Activated CD4-positive, alpha-beta T cell treated with anti-CD3 and anti-CD28 coated beads for 36 hours (primary cell): ENCODE measurements at regions not wholly inside any gene's neighbourhood (a gene's known extent, or its start where the extent isn't known, plus 50 kb on each side); places are given as distances from the start of the nearest gene placed in this dataset.

Experiments used
- ATAC-seq: fragments of 200-7000 bp; cut with Tn5 transposase; one replicate; pipeline ENCODE4 v1.10.0; 2021; ENCODE audit warnings: mild to moderate bottlenecking, moderate library complexity
- CTCF ChIA-PET: fragments of 350-600 bp; sonication (Branson Sonifier 250); formaldehyde crosslinking; loops from one replicate; lab custom pipeline; 2021; ENCODE audit warnings: antibody characterized with exemption; lab: Charles Lee
- POLR2A ChIA-PET: fragments of 350-600 bp; sonication (Branson Sonifier 250); formaldehyde crosslinking; loops from one replicate; lab custom pipeline; 2021; ENCODE audit warnings: antibody characterized with exemption, inconsistent platforms; lab: Charles Lee
- DNase-seq: peaks from one replicate; pipeline ENCODE4 v3.0.0-alpha.2; 2020
- H3K27ac Mint-ChIP-seq: one replicate; pipeline ENCODE4 v1.8.0; 2021; ENCODE audit warnings: mixed read lengths
- H3K27me3 Mint-ChIP-seq: one replicate; pipeline ENCODE4 v1.8.0; 2021; ENCODE audit warnings: mixed read lengths
- H3K36me3 Mint-ChIP-seq: one replicate; pipeline ENCODE4 v1.8.0; 2021; ENCODE audit warnings: low read depth, mixed read lengths
- H3K4me1 Mint-ChIP-seq: one replicate; pipeline ENCODE4 v1.8.0; 2021; ENCODE audit warnings: mixed read lengths
- H3K4me3 Mint-ChIP-seq: one replicate; pipeline ENCODE4 v1.8.0; 2021; ENCODE audit warnings: mild to moderate bottlenecking, moderate library complexity, mixed read lengths
- H3K9me3 Mint-ChIP-seq: one replicate; pipeline ENCODE4 v1.8.0; 2021; ENCODE audit warnings: low read depth, mixed read lengths
- intact Hi-C, 2 experiments: fragments of 100-400 bp; cut with DNase I in 1 of 2; cut with micrococcal nuclease in 1 of 2; formaldehyde crosslinking; loops; one replicate each; pipeline versions ENCODE4 v1.14.2 to v1.15.1; 2022 to 2024; cut with DNase I, micrococcal nuclease

- H3K27me3 Mint-ChIP-seq, result no peaks in the 10 kb centered on the region
- ChIA-PET CTCF (no interaction called here), POLR2A (no interaction called here)
- H3K36me3 Mint-ChIP-seq, result no peaks in the 10 kb centered on the region
- no peaks in the 10 kb centered on the region for H3K9me3 Mint-ChIP-seq
- DNase-seq (no peak), ATAC-seq (no peak)
- intact Hi-C loops, result no loop called here
- no peaks in the 10 kb centered on the region for H3K4me1 Mint-ChIP-seq
- H3K4me3 Mint-ChIP-seq, result no peak overlapping the region
- H3K27ac Mint-ChIP-seq, result no peak overlapping the region
Measured at GRCh38 chr19:31616031-31616430, 266.8 kb upstream of the TSHZ3 start.

DNA sequence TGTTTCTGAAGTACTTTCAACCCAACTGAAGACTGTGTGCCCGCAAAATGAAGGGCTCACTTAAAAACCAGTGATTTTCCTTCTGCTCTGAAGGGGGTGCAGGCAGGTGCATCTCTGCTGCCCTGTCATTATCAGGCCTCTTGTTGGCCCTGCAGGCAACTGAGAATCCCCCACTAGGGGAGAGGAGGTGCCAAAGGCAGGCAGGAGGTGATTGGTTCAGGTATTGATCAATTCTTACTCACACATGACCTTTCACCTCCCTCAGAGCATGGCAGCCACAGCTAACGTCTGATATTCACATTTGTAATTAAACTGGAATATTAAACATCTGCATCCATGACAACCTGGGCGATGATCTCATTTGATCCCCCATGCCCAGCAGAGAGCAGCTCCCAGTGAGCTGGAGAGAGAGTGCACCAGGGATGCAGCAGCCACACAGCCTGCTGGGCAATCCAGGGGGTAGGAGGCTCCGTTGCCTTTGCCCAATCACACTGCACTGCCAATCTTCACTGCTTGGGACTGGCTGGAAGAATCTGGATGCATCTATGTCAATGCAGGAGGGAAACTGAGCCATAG is 267.9 kb upstream of the TSHZ3 start:
- Mint-ChIP-seq H3K4me1 (no peaks in the 10 kb centered on the region), H3K27ac (no peak overlapping the region), H3K27me3 (no peaks in the 10 kb centered on the region), H3K9me3 (peaks cover 2% of the 10 kb centered on the region), H3K4me3 (no peak overlapping the region), H3K36me3 (no peaks in the 10 kb centered on the region)
- DNase-seq (no peak), ATAC-seq (no peak)
- CTCF ChIA-PET, result no interaction called here
- intact Hi-C loops, result no loop called here
- POLR2A ChIA-PET, result no interaction called here

DNA sequence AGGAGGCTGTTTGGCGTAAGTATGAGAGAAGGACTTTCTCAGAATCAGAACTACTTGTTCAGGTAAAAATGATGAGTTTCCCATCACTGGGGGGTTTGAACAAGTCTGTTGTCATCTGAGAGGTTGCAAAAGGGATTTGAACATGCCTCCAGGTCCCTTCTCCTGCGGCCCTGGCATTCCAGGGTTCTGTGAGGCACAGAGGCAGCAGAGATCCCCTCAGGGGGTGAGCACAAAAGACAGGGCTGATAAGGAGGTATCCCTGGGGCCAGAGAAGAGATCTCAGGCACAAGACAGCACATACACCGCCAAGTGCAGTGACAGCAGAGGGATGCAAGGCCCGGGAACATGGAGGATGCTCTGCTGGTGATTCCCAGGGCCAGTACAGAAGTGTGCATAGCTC is 275.8 kb upstream of the TSHZ3 start:
- intact Hi-C loops, result no loop called here
- H3K4me3 Mint-ChIP-seq, result no peak overlapping the region
- DNase-seq (no peak), ATAC-seq (no peak)
- ChIA-PET CTCF (no interaction called here), POLR2A (no interaction called here)
- peaks cover 2% of the 10 kb centered on the region for H3K9me3 Mint-ChIP-seq
- H3K4me1 Mint-ChIP-seq, result no peaks in the 10 kb centered on the region
- no peak overlapping the region for H3K27ac Mint-ChIP-seq
- H3K36me3 Mint-ChIP-seq, result no peaks in the 10 kb centered on the region
- H3K27me3 Mint-ChIP-seq, result peaks cover 3% of the 10 kb centered on the region

DNA sequence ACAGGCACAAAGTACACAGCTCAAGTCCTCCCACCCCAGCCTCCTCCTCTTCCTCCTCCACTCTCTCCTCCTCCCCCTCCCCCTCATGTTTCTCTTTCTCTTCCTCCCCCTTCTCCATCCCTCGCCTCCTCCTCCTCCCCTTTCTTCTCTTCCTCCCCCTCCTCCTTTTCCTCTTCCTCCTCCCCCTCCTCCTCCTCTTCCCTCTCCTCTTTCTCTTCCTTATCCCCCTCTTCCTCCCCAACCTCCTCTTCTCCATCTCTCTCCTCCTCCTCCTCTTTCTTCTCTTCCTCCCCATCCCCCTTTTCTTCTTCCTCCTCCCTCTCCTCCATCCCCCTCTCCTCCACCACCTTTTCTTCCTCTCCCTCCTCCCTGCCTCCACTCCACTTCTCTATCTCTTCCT is 276.3 kb upstream of the TSHZ3 start:
- POLR2A ChIA-PET, result no interaction called here
- H3K4me1 Mint-ChIP-seq, result no peaks in the 10 kb centered on the region
- peaks cover 2% of the 10 kb centered on the region for H3K9me3 Mint-ChIP-seq
- no peak overlapping the region for H3K27ac Mint-ChIP-seq
- DNase-seq (no peak), ATAC-seq (no peak)
- no peak overlapping the region for H3K4me3 Mint-ChIP-seq
- intact Hi-C loops, result no loop called here
- CTCF ChIA-PET, result no interaction called here
- no peaks in the 10 kb centered on the region for H3K36me3 Mint-ChIP-seq
- peaks cover 3% of the 10 kb centered on the region for H3K27me3 Mint-ChIP-seq

DNA sequence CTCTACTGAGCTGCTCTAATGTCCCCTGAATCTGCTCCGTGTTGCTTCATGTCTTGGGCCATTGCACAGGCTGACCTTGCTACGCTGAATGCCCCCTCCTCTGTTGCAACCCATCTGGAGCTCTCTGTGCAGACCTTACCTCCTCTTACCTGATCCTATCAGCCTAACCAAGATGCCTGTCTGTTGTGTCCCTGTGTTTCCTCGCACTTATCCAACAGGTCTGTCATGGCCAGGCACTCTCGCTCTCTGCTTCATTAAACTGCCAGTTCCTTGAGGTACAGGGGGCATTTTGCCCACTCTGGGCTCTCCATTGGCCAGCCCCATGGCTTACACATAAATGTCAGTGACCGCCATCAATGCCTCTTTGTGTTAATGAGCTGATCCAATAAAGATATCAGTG is 277.7 kb upstream of the TSHZ3 start:
- Mint-ChIP-seq H3K4me3 (no peak overlapping the region), H3K27me3 (peaks cover 3% of the 10 kb centered on the region)

GRCh38 chr19:31627620-31628365 is 278.6 kb upstream of the TSHZ3 start:
- Mint-ChIP-seq H3K9me3 (no peaks in the 10 kb centered on the region), H3K36me3 (no peaks in the 10 kb centered on the region), H3K4me1 (no peaks in the 10 kb centered on the region), H3K4me3 (no peak overlapping the region), H3K27me3 (peaks cover 3% of the 10 kb centered on the region), H3K27ac (no peak overlapping the region)
- ChIA-PET POLR2A (no interaction called here), CTCF (no interaction called here)
- no peak for DNase-seq
- intact Hi-C loops, result no loop called here
- no peak for ATAC-seq

More for the DNA sequence above, 277.7 kb upstream of the TSHZ3 start:
- H3K27ac Mint-ChIP-seq, result no peak overlapping the region
- ChIA-PET POLR2A (no interaction called here), CTCF (no interaction called here)
- H3K9me3 Mint-ChIP-seq, result peaks cover under 1% of the 10 kb centered on the region
- no peak for ATAC-seq
- no peaks in the 10 kb centered on the region for H3K36me3 Mint-ChIP-seq
- intact Hi-C loops, result no loop called here
- no peak for DNase-seq
- H3K4me1 Mint-ChIP-seq, result no peaks in the 10 kb centered on the region

DNA sequence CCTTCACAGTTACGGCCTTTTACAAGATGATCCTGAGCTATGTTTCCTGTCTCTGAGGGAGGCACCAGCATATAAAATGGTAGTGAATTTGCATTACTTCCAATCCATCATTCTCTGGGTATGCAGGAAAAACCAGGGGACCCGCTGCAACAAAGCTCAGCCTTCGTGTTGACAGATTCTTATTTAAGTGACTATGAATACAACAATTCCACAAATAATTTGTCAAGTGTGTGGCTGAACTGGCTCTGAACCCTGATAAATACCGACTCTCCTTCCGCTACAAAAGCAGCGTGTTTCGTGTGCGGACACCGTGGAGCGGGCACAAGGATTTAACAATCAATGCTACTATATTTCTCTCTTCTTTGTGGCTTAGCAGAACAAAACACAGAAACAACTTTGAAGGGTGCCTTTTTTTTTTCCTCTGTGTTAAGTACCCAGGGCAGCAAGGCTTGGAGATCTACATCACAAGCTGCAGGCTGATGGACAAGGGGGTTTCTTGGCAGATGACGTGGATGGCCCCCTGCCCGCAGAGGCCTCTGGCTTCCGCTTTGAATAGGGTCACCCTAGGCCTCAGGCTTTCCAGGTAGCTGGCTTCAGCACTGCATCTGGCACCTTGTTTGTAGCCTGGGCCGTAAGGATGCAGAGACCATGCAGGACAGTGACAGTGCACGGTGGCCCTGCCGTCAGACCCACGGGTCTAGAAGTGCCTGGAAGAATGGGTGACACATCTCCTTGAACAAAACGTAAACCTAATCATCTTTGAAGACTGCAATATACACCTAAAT is 280.5 kb upstream of the TSHZ3 start:
- ChIA-PET POLR2A (no interaction called here), CTCF (no interaction called here)
- Mint-ChIP-seq H3K4me1 (no peaks in the 10 kb centered on the region), H3K9me3 (no peaks in the 10 kb centered on the region), H3K27me3 (peaks cover 3% of the 10 kb centered on the region), H3K4me3 (no peak overlapping the region), H3K27ac (no peak overlapping the region), H3K36me3 (no peaks in the 10 kb centered on the region)
- DNase-seq, result no peak
- intact Hi-C loops, result no loop called here
- ATAC-seq, result no peak

DNA sequence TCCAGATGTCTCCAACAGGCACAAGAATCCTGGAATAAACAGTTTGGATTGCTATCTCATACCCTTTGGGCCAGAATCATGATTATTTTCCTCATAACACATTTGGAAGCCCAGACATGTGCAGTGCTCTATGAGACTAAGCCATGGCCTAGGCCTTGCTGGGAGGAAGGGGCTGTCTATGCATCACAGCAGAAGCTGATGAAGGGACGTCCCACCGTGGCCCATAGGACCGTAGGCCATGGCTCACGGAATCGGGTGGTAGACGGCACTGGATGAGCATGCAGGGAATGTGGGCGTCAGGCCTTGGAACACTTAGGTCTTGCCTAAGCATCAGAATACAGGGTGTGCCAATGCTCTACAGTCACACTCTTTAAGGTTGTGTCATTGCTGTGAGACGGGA is 283.8 kb upstream of the TSHZ3 start:
- Mint-ChIP-seq H3K4me1 (no peaks in the 10 kb centered on the region), H3K36me3 (no peaks in the 10 kb centered on the region), H3K9me3 (no peaks in the 10 kb centered on the region), H3K27me3 (peaks cover under 1% of the 10 kb centered on the region), H3K27ac (no peak overlapping the region), H3K4me3 (no peak overlapping the region)
- no peak for ATAC-seq
- DNase-seq, result no peak
- intact Hi-C loops, result no loop called here
- ChIA-PET POLR2A (no interaction called here), CTCF (no interaction called here)

DNA sequence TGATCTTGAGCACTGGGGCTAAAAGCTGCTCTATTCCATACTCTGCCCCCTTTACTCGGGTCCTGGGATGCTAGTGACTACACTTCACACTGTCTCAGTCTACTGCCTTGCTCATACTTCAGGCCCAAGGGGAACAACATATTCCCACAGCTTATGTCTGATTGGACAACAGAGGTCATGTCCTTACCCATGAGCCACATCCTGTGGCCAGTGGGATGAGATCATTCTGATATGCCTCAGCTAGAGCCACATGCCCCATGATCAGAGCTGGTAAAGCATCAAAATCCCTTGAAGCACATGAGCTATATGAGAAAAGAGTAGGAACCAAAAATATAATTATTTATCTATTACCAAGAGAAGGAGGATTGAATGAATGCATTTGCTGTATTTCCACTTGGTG is 290.1 kb upstream of the TSHZ3 start:
- H3K4me3 Mint-ChIP-seq, result no peak overlapping the region
- DNase-seq (no peak), ATAC-seq (no peak)
- no peak overlapping the region for H3K27ac Mint-ChIP-seq
- H3K36me3 Mint-ChIP-seq, result peaks cover 1% of the 10 kb centered on the region
- no peaks in the 10 kb centered on the region for H3K9me3 Mint-ChIP-seq
- ChIA-PET POLR2A (no interaction called here), CTCF (interaction anchor here (0.7 kb wide), 1 partner anchor 130 kb away, joined by 3 read pairs; no protein-coding TSS in a partner anchor)
- H3K4me1 Mint-ChIP-seq, result no peaks in the 10 kb centered on the region
- intact Hi-C loops, result no loop called here
- peaks cover 15% of the 10 kb centered on the region for H3K27me3 Mint-ChIP-seq

DNA sequence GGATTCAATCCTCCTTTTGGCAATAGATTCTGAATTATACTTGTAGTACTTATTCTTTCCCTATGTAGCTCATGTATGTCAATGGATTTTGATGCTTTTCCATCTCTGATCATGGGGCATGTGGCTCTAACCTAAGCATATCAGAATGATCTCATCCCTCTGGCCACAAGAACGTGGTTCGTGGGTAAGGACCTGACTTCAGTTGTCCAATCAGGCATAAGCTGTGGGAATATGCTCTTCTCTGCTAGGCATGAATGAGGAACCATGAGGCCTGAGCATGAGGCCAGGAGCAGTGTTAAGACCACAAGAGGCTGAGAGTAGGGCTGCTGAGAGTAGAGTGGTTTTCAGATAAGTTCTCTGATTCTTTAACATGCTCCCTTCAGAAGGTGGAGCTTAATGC is 292.4 kb upstream of the TSHZ3 start:
- ChIA-PET CTCF (no interaction called here), POLR2A (no interaction called here)
- no peak for ATAC-seq
- peaks cover 1% of the 10 kb centered on the region for H3K36me3 Mint-ChIP-seq
- no peak overlapping the region for H3K4me3 Mint-ChIP-seq
- peaks cover 15% of the 10 kb centered on the region for H3K27me3 Mint-ChIP-seq
- no peak overlapping the region for H3K27ac Mint-ChIP-seq
- H3K9me3 Mint-ChIP-seq, result peaks cover 9% of the 10 kb centered on the region
- DNase-seq, result no peak
- H3K4me1 Mint-ChIP-seq, result no peaks in the 10 kb centered on the region
- intact Hi-C loops, result no loop called here

DNA sequence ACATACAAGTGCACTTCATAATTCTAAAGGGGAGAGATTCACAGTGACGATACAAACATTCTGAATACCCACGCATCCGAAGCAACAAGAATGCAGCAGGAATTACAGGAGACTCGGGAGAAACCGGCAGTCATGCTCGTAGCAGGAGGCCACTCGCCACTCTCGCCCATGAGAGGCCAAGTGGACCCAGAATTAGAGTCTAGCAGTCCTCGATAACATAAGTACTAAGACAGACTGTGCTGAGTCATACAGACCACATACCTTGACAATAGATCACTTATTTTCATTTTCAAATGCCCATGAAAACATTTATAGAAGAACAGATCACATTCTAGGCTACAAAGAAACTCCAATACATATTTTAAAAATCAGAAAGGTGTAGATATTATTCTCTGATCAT is 299.1 kb upstream of the TSHZ3 start:
- intact Hi-C loops, result no loop called here
- ATAC-seq (no peak), DNase-seq (no peak)
- ChIA-PET CTCF (no interaction called here), POLR2A (no interaction called here)
- H3K27me3 Mint-ChIP-seq, result no peaks in the 10 kb centered on the region
- H3K27ac Mint-ChIP-seq, result no peak overlapping the region
- H3K4me1 Mint-ChIP-seq, result no peaks in the 10 kb centered on the region
- no peaks in the 10 kb centered on the region for H3K36me3 Mint-ChIP-seq
- peaks cover 11% of the 10 kb centered on the region for H3K9me3 Mint-ChIP-seq
- no peak overlapping the region for H3K4me3 Mint-ChIP-seq

- Mint-ChIP-seq H3K9me3 (no peaks in the 10 kb centered on the region), H3K36me3 (no peaks in the 10 kb centered on the region), H3K4me3 (no peak overlapping the region), H3K4me1 (no peaks in the 10 kb centered on the region), H3K27me3 (peaks cover 2% of the 10 kb centered on the region), H3K27ac (no peak overlapping the region)
- intact Hi-C loops, result no loop called here
- POLR2A ChIA-PET, result no interaction called here
- ATAC-seq (no peak), DNase-seq (no peak)
- CTCF ChIA-PET, result no interaction called here
Measured at GRCh38 chr19:31656507-31656906, 307.3 kb upstream of the TSHZ3 start.
